ENCODE measurements at regions not wholly inside any gene's neighbourhood (a gene's known extent, or its start where the extent isn't known, plus 50 kb on each side); places are given as distances from the start of the nearest gene placed in this dataset.

DNA sequence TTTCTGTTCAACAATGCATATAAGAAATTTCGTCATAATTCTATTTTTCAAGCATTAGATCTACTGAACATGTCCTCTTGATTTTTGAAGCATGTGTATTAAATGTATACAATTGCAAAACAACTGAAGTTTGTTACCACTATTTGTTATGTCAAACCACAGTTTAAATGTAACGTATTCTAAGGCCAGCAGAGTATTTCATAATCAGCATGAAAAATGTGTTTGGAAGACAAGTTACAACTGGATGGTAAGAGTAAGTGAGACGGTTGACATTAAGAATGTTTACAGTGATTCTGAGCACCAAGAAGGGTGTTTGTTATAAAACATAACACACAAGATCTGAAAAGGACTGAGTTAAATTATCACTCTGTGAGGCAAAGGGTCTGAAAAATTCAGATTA, 738.4 kb downstream of the PLOD2 start:
- TF ChIP-seq, protein P1, sequence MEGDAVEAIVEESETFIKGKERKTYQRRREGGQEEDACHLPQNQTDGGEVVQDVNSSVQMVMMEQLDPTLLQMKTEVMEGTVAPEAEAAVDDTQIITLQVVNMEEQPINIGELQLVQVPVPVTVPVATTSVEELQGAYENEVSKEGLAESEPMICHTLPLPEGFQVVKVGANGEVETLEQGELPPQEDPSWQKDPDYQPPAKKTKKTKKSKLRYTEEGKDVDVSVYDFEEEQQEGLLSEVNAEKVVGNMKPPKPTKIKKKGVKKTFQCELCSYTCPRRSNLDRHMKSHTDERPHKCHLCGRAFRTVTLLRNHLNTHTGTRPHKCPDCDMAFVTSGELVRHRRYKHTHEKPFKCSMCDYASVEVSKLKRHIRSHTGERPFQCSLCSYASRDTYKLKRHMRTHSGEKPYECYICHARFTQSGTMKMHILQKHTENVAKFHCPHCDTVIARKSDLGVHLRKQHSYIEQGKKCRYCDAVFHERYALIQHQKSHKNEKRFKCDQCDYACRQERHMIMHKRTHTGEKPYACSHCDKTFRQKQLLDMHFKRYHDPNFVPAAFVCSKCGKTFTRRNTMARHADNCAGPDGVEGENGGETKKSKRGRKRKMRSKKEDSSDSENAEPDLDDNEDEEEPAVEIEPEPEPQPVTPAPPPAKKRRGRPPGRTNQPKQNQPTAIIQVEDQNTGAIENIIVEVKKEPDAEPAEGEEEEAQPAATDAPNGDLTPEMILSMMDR (conservative IDR thresholded peaks at IDR 0.05 in 1 of 2, IDR thresholded peaks at IDR 0.05 in 1 of 2; ENCODE audit: low read depth in 1 of 2, low read length in 2 of 2): no peak
- TF ChIP-seq EZH2 (IDR thresholded peaks at IDR 0.05; ENCODE audit: low read length, missing control alignments): no peak
